T-helper 9 cell (primary cell): ENCODE measurements at regions not wholly inside any gene's neighbourhood (a gene's known extent, or its start where the extent isn't known, plus 50 kb on each side); places are given as distances from the start of the nearest gene placed in this dataset.

Source experiments
- DNase-seq: peaks from one replicate; pipeline ENCODE4 v3.0.0-alpha.2; 2020

- DNase-seq: no peak
These were observed 226.6 kb upstream of the AGAP1 start for GRCh38 chr2:235267251-235267650.

- no peak for DNase-seq
These were observed 225.3 kb upstream of the AGAP1 start for GRCh38 chr2:235268535-235268934.

- no peak for DNase-seq
These were observed 223.6 kb upstream of the AGAP1 start for GRCh38 chr2:235270291-235270690.

GRCh38 chr2:235270956-235271355 lies 222.9 kb upstream of the AGAP1 start:
- no peak for DNase-seq

GRCh38 chr2:235271936-235272335 lies 221.9 kb upstream of the AGAP1 start:
- DNase-seq: no peak

GRCh38 chr2:235274023-235274422 lies 219.8 kb upstream of the AGAP1 start:
- DNase-seq: no peak

GRCh38 chr2:235277485-235277884 lies 216.4 kb upstream of the AGAP1 start:
- DNase-seq: no peak

GRCh38 chr2:235278771-235279355 lies 215.0 kb upstream of the AGAP1 start:
- no peak for DNase-seq

GRCh38 chr2:235279965-235280364 lies 213.9 kb upstream of the AGAP1 start:
- DNase-seq: no peak

- no peak for DNase-seq
These were observed 210.6 kb upstream of the AGAP1 start for GRCh38 chr2:235283246-235283645.

- no peak for DNase-seq
These were observed 207.0 kb upstream of the AGAP1 start for GRCh38 chr2:235286622-235287374.

GRCh38 chr2:235287375-235287733 lies 206.5 kb upstream of the AGAP1 start:
- DNase-seq: no peak

- no peak for DNase-seq
These were observed 202.4 kb upstream of the AGAP1 start for GRCh38 chr2:235291461-235291860.

- DNase-seq: no peak
These were observed 200.8 kb upstream of the AGAP1 start for GRCh38 chr2:235293061-235293460.

- DNase-seq: no peak
These were observed 198.0 kb upstream of the AGAP1 start for GRCh38 chr2:235295831-235296230.

- no peak for DNase-seq
These were observed 193.3 kb upstream of the AGAP1 start for GRCh38 chr2:235300368-235301201.

- DNase-seq: no peak
These were observed 192.4 kb upstream of the AGAP1 start for GRCh38 chr2:235301202-235302076.

- no peak for DNase-seq
These were observed 191.6 kb upstream of the AGAP1 start for GRCh38 chr2:235302263-235302662.

GRCh38 chr2:235303499-235304291 lies 190.1 kb upstream of the AGAP1 start:
- DNase-seq: no peak

GRCh38 chr2:235305678-235306077 lies 188.2 kb upstream of the AGAP1 start:
- no peak for DNase-seq

- DNase-seq: no peak
These were observed 182.8 kb upstream of the AGAP1 start for GRCh38 chr2:235311044-235311443.

GRCh38 chr2:235312571-235312970 lies 181.3 kb upstream of the AGAP1 start:
- no peak for DNase-seq
